Sigmoid colon (tissue), 4 donors: ENCODE measurements at regions not wholly inside any gene's neighbourhood (a gene's known extent, or its start where the extent isn't known, plus 50 kb on each side); places are given as distances from the start of the nearest gene placed in this dataset.

Source experiments
- CTCF ChIP-seq, 4 experiments: fragments of 450-650 bp in 3 of 4; fragments of 200-600 bp in 1 of 4; IDR thresholded peaks; one replicate each; pipeline ENCODE4 v1.5.1; 2016 to 2019; ENCODE audit warnings: antibody characterized with exemption in 4 of 4, mild to moderate bottlenecking in 3 of 4, moderate library complexity in 2 of 4
- EP300 ChIP-seq, 4 donors: sonication (generic); formaldehyde crosslinking; IDR thresholded peaks; one replicate each; pipeline ENCODE4 v1.6.1; 2017; ENCODE audit warnings: antibody characterized with exemption in 4 of 4
- POLR2A ChIP-seq, 2 donors: fragments of 450-650 bp; IDR thresholded peaks; one replicate each; pipeline ENCODE4 v1.6.1; 2016; ENCODE audit warnings: antibody characterized with exemption in 2 of 2, mild to moderate bottlenecking in 2 of 2, moderate library complexity in 2 of 2
- POLR2AphosphoS5 ChIP-seq, 4 donors: sonication (generic); formaldehyde crosslinking; IDR thresholded peaks; one replicate each; pipeline ENCODE4 v1.6.1; 2017; ENCODE audit warnings: antibody characterized with exemption in 4 of 4

- TF ChIP-seq CTCF (IDR thresholded peaks at IDR 0.05): peak in 1 of 4 experiments; percentile 15
- no peak for TF ChIP-seq EP300 (IDR thresholded peaks at IDR 0.05)
- no peak for TF ChIP-seq POLR2AphosphoS5 (IDR thresholded peaks at IDR 0.05)
- TF ChIP-seq POLR2A (IDR thresholded peaks at IDR 0.05): no peak
Observed at GRCh38 chrX:85627363-85627762, 247.9 kb upstream of the POF1B start.
